Superior temporal gyrus (tissue), 1 donor: ENCODE measurements at regions not wholly inside any gene's neighbourhood (a gene's known extent, or its start where the extent isn't known, plus 50 kb on each side); places are given as distances from the start of the nearest gene placed in this dataset.
A peak's percentile ranks its signal among the peaks of the same experiment; 100 is the strongest.

Source experiments
- DNase-seq: peaks from one replicate; pipeline ENCODE4 v3.0.0-alpha.2; 2016; ENCODE audit errors: extremely low spot score

GRCh38 chr14:53356361-53357150 is 203.4 kb upstream of the DDHD1 start:
- no peak for DNase-seq

- peak; percentile 43 for DNase-seq
Observed at GRCh38 chr14:53355581-53356112, 202.5 kb upstream of the DDHD1 start.

GRCh38 chr14:53354336-53354735 is 201.2 kb upstream of the DDHD1 start:
- DNase-seq: no peak

GRCh38 chr14:53350866-53351265 is 197.7 kb upstream of the DDHD1 start:
- DNase-seq: no peak

GRCh38 chr14:53350429-53350828 is 197.3 kb upstream of the DDHD1 start:
- DNase-seq: no peak

GRCh38 chr14:53346988-53347387 is 193.9 kb upstream of the DDHD1 start:
- DNase-seq: no peak

- no peak for DNase-seq
Observed at GRCh38 chr14:53341324-53341723, 188.2 kb upstream of the DDHD1 start.

- no peak for DNase-seq
Observed at GRCh38 chr14:53338192-53338591, 185.1 kb upstream of the DDHD1 start.

- no peak for DNase-seq
Observed at GRCh38 chr14:53336729-53337128, 183.6 kb upstream of the DDHD1 start.

GRCh38 chr14:53333809-53334208 is 180.7 kb upstream of the DDHD1 start:
- DNase-seq: no peak

GRCh38 chr14:53331921-53332320 is 178.8 kb upstream of the DDHD1 start:
- DNase-seq: no peak

- no peak for DNase-seq
Observed at GRCh38 chr14:53331247-53331646, 178.1 kb upstream of the DDHD1 start.

- DNase-seq: no peak
Observed at GRCh38 chr14:53330441-53330840, 177.3 kb upstream of the DDHD1 start.

- DNase-seq: no peak
Observed at GRCh38 chr14:53328841-53329240, 175.7 kb upstream of the DDHD1 start.

- DNase-seq: peak; percentile 77
Observed at GRCh38 chr14:53327716-53328115, 174.6 kb upstream of the DDHD1 start.

GRCh38 chr14:53325176-53325806 is 172.2 kb upstream of the DDHD1 start:
- peak; percentile 86 for DNase-seq

GRCh38 chr14:53316504-53316903 is 163.4 kb upstream of the DDHD1 start:
- no peak for DNase-seq

- DNase-seq: no peak
Observed at GRCh38 chr14:53310412-53310811, 157.3 kb upstream of the DDHD1 start.

GRCh38 chr14:53306911-53307310 is 153.8 kb upstream of the DDHD1 start:
- DNase-seq: peak; percentile 96

- DNase-seq: peak; percentile 93
Observed at GRCh38 chr14:53306267-53306721, 153.2 kb upstream of the DDHD1 start.

GRCh38 chr14:53304726-53305381 is 151.7 kb upstream of the DDHD1 start:
- DNase-seq: peak; percentile 74

GRCh38 chr14:53295985-53296582 is 143.0 kb upstream of the DDHD1 start:
- peak; percentile 93 for DNase-seq
